Neural cell (in vitro differentiated cells): ENCODE measurements at regions not wholly inside any gene's neighbourhood (a gene's known extent, or its start where the extent isn't known, plus 50 kb on each side); places are given as distances from the start of the nearest gene placed in this dataset.

Source experiments
- H2AFZ ChIP-seq: fragments of 200-600, 300-800 bp; sonication (generic), shearing (Covaris generic); 2 replicates; pipeline ENCODE4 v1.6.0; 2014; ENCODE audit warnings: low read depth, mild to moderate bottlenecking, antibody characterized with exemption, low read length, moderate library complexity
- H3F3A ChIP-seq: fragments of 200-600 bp; shearing (Covaris generic); 2 replicates; pipeline ENCODE4 v1.6.1; 2016; ENCODE audit warnings: mild to moderate bottlenecking, moderate library complexity, mixed read lengths, antibody characterized with exemption, low read length; ENCODE audit not compliant: insufficient read depth, poor library complexity, severe bottlenecking
- H3K27ac ChIP-seq: fragments of 200-600, 300-800 bp; sonication (generic), shearing (Covaris generic); 2 replicates; pipeline ENCODE4 v1.5.1; 2014; ENCODE audit warnings: mild to moderate bottlenecking, low read length, moderate library complexity
- H3K27me3 ChIP-seq: fragments of 300-800, 200-600 bp; sonication (generic), shearing (Covaris generic); 2 replicates; pipeline ENCODE4 v1.6.0; 2014; ENCODE audit warnings: mild to moderate bottlenecking, low read depth, low read length, moderate library complexity; ENCODE audit not compliant: insufficient read depth
- H3K36me3 ChIP-seq: fragments of 300-800, 200-600 bp; sonication (generic), shearing (Covaris generic); 2 replicates; pipeline ENCODE4 v1.5.1; 2014; ENCODE audit warnings: mild to moderate bottlenecking, antibody characterized with exemption, low read length, moderate library complexity; ENCODE audit not compliant: insufficient read depth
- H3K4me2 ChIP-seq: fragments of 300-800, 200-600 bp; sonication (generic), shearing (Covaris generic); 2 replicates; pipeline ENCODE4 v1.6.0; 2014; ENCODE audit warnings: mild to moderate bottlenecking, low read length
- H3K4me3 ChIP-seq: fragments of 300-800, 200-600 bp; sonication (generic), shearing (Covaris generic); 2 replicates; pipeline ENCODE4 v1.5.1; 2014; ENCODE audit warnings: mild to moderate bottlenecking, low read length, moderate library complexity
- H3K79me2 ChIP-seq: fragments of 200-600 bp; shearing (Covaris generic); replicated peaks from 2 replicates; pipeline ENCODE4 v1.6.0; 2014; ENCODE audit warnings: mild to moderate bottlenecking, low read length, moderate library complexity; ENCODE audit not compliant: insufficient read depth
- H3K9ac ChIP-seq: fragments of 300-800, 200-600 bp; sonication (generic), shearing (Covaris generic); 2 replicates; pipeline ENCODE4 v1.6.1; 2016; ENCODE audit warnings: mild to moderate bottlenecking, low read length, mixed read lengths
- H3K9me2 ChIP-seq: fragments of 200-600 bp; shearing (Covaris generic); 2 replicates; pipeline ENCODE4 v1.6.1; 2016; ENCODE audit warnings: mild to moderate bottlenecking, low read length, mixed read lengths; ENCODE audit not compliant: insufficient read depth
- H3K9me3 ChIP-seq: fragments of 200-600, 300-800 bp; sonication (generic), shearing (Covaris generic); 2 replicates; pipeline ENCODE4 v1.6.1; 2016; ENCODE audit warnings: mild to moderate bottlenecking, mixed run types, low read length, moderate library complexity, mixed read lengths
- H4K20me1 ChIP-seq: fragments of 200-600 bp; shearing (Covaris generic); 2 replicates; pipeline ENCODE4 v1.6.1; 2016; ENCODE audit warnings: mild to moderate bottlenecking, mixed run types; ENCODE audit not compliant: insufficient read depth
- CTCF ChIP-seq: fragments of 450-650 bp; IDR thresholded peaks from 2 replicates; pipeline ENCODE4 v1.5.1; 2014; ENCODE audit warnings: antibody characterized with exemption, mild to moderate bottlenecking, moderate library complexity; ENCODE audit not compliant: poor library complexity, severe bottlenecking
- EP300 ChIP-seq: fragments of 450-650 bp; conservative IDR thresholded peaks from 2 replicates; pipeline ENCODE4 v1.6.1; 2014; ENCODE audit warnings: antibody characterized with exemption, mild to moderate bottlenecking, moderate library complexity; ENCODE audit not compliant: poor library complexity, severe bottlenecking
- EZH2 ChIP-seq: fragments of 200-600, 300-800 bp; shearing (Covaris generic), sonication (generic); IDR thresholded peaks from 2 replicates; pipeline ENCODE4 v1.6.1; 2014; ENCODE audit warnings: antibody characterized with exemption, low read length, borderline replicate concordance, mild to moderate bottlenecking; ENCODE audit not compliant: insufficient read depth, poor library complexity, severe bottlenecking
- MXI1 ChIP-seq: fragments of 450-650 bp; conservative IDR thresholded peaks from 2 replicates; pipeline ENCODE4 v1.6.1; 2014; ENCODE audit warnings: antibody characterized with exemption, mild to moderate bottlenecking; ENCODE audit not compliant: poor library complexity, severe bottlenecking
- POLR2AphosphoS5 ChIP-seq: IDR thresholded peaks from 2 replicates; pipeline ENCODE4 v1.6.1; 2012
- RAD21 ChIP-seq: fragments of 450-650 bp; conservative IDR thresholded peaks from 2 replicates; pipeline ENCODE4 v1.6.1; 2014; ENCODE audit warnings: antibody characterized with exemption, mild to moderate bottlenecking, moderate library complexity
- SMC3 ChIP-seq: fragments of 450-650 bp; conservative IDR thresholded peaks from 2 replicates; pipeline ENCODE4 v1.6.1; 2014; ENCODE audit warnings: antibody characterized with exemption, mild to moderate bottlenecking, moderate library complexity; ENCODE audit not compliant: poor library complexity
- TAF1 ChIP-seq: IDR thresholded peaks from 2 replicates; pipeline ENCODE4 v1.6.1; 2012; ENCODE audit warnings: low read depth
- TF ChIP-seq, protein P1 (sequence below): IDR thresholded peaks from 2 replicates; pipeline ENCODE4 v1.6.1; 2012; ENCODE audit warnings: borderline replicate concordance

GRCh38 chr3:76034649-76035048 lies 249.3 kb upstream of the ZNF717 start:
- no peaks in the 10 kb centered on the region for H3K79me2 ChIP-seq
- no peaks in the 10 kb centered on the region for H3K36me3 ChIP-seq
- no peak overlapping the region for H3K4me3 ChIP-seq
- H4K20me1 ChIP-seq: no peaks in the 10 kb centered on the region
- no peak overlapping the region for H3K27ac ChIP-seq
- H2AFZ ChIP-seq: no peak overlapping the region
- H3K4me2 ChIP-seq: no peak overlapping the region
- H3K27me3 ChIP-seq: no peaks in the 10 kb centered on the region
- H3F3A ChIP-seq: no peaks in the 10 kb centered on the region
- H3K9ac ChIP-seq: no peak overlapping the region
- no peaks in the 10 kb centered on the region for H3K9me3 ChIP-seq
- no peaks in the 10 kb centered on the region for H3K9me2 ChIP-seq
- TF ChIP-seq POLR2AphosphoS5 (no peak), CTCF (no peak), SMC3 (no peak), MXI1 (no peak), EP300 (no peak), EZH2 (no peak), TAF1 (no peak), RAD21 (no peak)
- TF ChIP-seq, protein P1, sequence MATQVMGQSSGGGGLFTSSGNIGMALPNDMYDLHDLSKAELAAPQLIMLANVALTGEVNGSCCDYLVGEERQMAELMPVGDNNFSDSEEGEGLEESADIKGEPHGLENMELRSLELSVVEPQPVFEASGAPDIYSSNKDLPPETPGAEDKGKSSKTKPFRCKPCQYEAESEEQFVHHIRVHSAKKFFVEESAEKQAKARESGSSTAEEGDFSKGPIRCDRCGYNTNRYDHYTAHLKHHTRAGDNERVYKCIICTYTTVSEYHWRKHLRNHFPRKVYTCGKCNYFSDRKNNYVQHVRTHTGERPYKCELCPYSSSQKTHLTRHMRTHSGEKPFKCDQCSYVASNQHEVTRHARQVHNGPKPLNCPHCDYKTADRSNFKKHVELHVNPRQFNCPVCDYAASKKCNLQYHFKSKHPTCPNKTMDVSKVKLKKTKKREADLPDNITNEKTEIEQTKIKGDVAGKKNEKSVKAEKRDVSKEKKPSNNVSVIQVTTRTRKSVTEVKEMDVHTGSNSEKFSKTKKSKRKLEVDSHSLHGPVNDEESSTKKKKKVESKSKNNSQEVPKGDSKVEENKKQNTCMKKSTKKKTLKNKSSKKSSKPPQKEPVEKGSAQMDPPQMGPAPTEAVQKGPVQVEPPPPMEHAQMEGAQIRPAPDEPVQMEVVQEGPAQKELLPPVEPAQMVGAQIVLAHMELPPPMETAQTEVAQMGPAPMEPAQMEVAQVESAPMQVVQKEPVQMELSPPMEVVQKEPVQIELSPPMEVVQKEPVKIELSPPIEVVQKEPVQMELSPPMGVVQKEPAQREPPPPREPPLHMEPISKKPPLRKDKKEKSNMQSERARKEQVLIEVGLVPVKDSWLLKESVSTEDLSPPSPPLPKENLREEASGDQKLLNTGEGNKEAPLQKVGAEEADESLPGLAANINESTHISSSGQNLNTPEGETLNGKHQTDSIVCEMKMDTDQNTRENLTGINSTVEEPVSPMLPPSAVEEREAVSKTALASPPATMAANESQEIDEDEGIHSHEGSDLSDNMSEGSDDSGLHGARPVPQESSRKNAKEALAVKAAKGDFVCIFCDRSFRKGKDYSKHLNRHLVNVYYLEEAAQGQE: no peak

- H3K4me2 ChIP-seq: no peak overlapping the region
Measured at GRCh38 chr3:76035117-76035516, 249.8 kb upstream of the ZNF717 start.

More at GRCh38 chr3:76035117-76035516, 249.8 kb upstream of the ZNF717 start:
- no peaks in the 10 kb centered on the region for H4K20me1 ChIP-seq
- H3F3A ChIP-seq: no peaks in the 10 kb centered on the region
- no peak overlapping the region for H3K9ac ChIP-seq
- H3K27ac ChIP-seq: no peak overlapping the region
- no peaks in the 10 kb centered on the region for H3K9me2 ChIP-seq
- H3K9me3 ChIP-seq: no peaks in the 10 kb centered on the region
- no peak overlapping the region for H3K4me3 ChIP-seq
- H3K36me3 ChIP-seq: no peaks in the 10 kb centered on the region
- H3K27me3 ChIP-seq: no peaks in the 10 kb centered on the region
- no peaks in the 10 kb centered on the region for H3K79me2 ChIP-seq
- TF ChIP-seq EZH2 (no peak), TAF1 (no peak), CTCF (no peak), MXI1 (no peak), RAD21 (no peak), SMC3 (no peak), EP300 (no peak)
- TF ChIP-seq, protein P1: no peak
- no peak overlapping the region for H2AFZ ChIP-seq
